Common myeloid progenitor, CD34-positive (primary cell): ENCODE measurements at regions not wholly inside any gene's neighbourhood (a gene's known extent, or its start where the extent isn't known, plus 50 kb on each side); places are given as distances from the start of the nearest gene placed in this dataset.

Experiments used
- CTCF ChIA-PET: fragments of 350-600 bp; sonication (Branson Sonifier 250); formaldehyde crosslinking; loops from one replicate; lab custom pipeline; 2021; ENCODE audit warnings: antibody characterized with exemption; lab: Charles Lee
- POLR2A ChIA-PET: fragments of 350-600 bp; sonication (Branson Sonifier 250); formaldehyde crosslinking; loops from one replicate; lab custom pipeline; 2021; ENCODE audit warnings: antibody characterized with exemption; lab: Charles Lee
- DNase-seq, 3 donors: peaks; one replicate each; pipeline versions ENCODE4 v3.0.0 to v3.0.0-alpha.2; 2013
- H3K27ac ChIP-seq, 2 experiments: 1 replicate in 1 of 2; 2 replicates in 1 of 2; pipeline ENCODE4 v1.7.0; 2013; ENCODE audit warnings: inconsistent platforms in 2 of 2, low read length in 2 of 2, mild to moderate bottlenecking in 2 of 2, low read depth in 1 of 2, moderate library complexity in 1 of 2; ENCODE audit not compliant: severe bottlenecking in 2 of 2, insufficient read depth in 1 of 2, poor library complexity in 1 of 2
- H3K27me3 ChIP-seq, 5 experiments: replicated peaks in 2 of 5; 1 replicate in 3 of 5; 2 replicates in 2 of 5; pipeline versions ENCODE4 v1.6.1 to v1.7.0; 2013; ENCODE audit warnings: low read length in 4 of 5, mild to moderate bottlenecking in 2 of 5, moderate library complexity in 2 of 5, inconsistent platforms in 1 of 5; ENCODE audit not compliant: insufficient read depth in 5 of 5, control insufficient read depth in 4 of 5
- H3K36me3 ChIP-seq, 4 experiments: 1 replicate in 2 of 4; 2 replicates in 2 of 4; pipeline versions ENCODE4 v1.6.1 to v1.7.0; 2013; ENCODE audit warnings: low read length in 3 of 4, control low read depth in 1 of 4, mild to moderate bottlenecking in 1 of 4; ENCODE audit not compliant: control insufficient read depth in 4 of 4, insufficient read depth in 4 of 4
- H3K4me1 ChIP-seq, 4 experiments: 1 replicate in 3 of 4; 2 replicates in 1 of 4; pipeline versions ENCODE4 v1.6.1 to v1.7.1; 2013; ENCODE audit warnings: low read length in 3 of 4, mild to moderate bottlenecking in 3 of 4, control low read depth in 1 of 4, inconsistent platforms in 1 of 4, moderate library complexity in 1 of 4; ENCODE audit not compliant: control insufficient read depth in 4 of 4, insufficient read depth in 4 of 4; ENCODE audit errors: control extremely low read depth in 1 of 4
- H3K4me3 ChIP-seq, 7 experiments: 1 replicate in 4 of 7; 2 replicates in 3 of 7; pipeline versions ENCODE4 v1.5.1 to v1.7.0; 2013; ENCODE audit warnings: mild to moderate bottlenecking in 7 of 7, low read length in 6 of 7, moderate library complexity in 6 of 7, inconsistent platforms in 2 of 7, low read depth in 2 of 7, control low read depth in 1 of 7; ENCODE audit not compliant: insufficient read depth in 4 of 7, control insufficient read depth in 1 of 7; ENCODE audit errors: extremely low read depth in 1 of 7
- H3K9me3 ChIP-seq, 5 experiments: 1 replicate in 4 of 5; 2 replicates in 1 of 5; pipeline versions ENCODE4 v1.6.1 to v1.7.1; 2013; ENCODE audit warnings: low read length in 4 of 5, mild to moderate bottlenecking in 2 of 5, inconsistent platforms in 1 of 5, low read depth in 1 of 5, moderate library complexity in 1 of 5; ENCODE audit not compliant: control insufficient read depth in 4 of 5, insufficient read depth in 2 of 5; ENCODE audit errors: control extremely low read depth in 1 of 5
- WGBS: methylation state at CpG from one replicate; pipeline ENCODE4 v1.1.5; 2013; ENCODE audit not compliant: insufficient coverage; 5-methylcytosine and 5-hydroxymethylcytosine counted together

- Histone ChIP-seq H3K9me3 (no peaks in the 10 kb centered on the region), H3K4me1 (no peaks in the 10 kb centered on the region), H3K36me3 (no peaks in the 10 kb centered on the region), H3K27me3 (no peaks in the 10 kb centered on the region), H3K27ac (no peak overlapping the region), H3K4me3 (no peak overlapping the region)
- no peak for DNase-seq
- WGBS = 100% methylated on average over 1 of the region's 1 CpG
- ChIA-PET CTCF (no interaction called here), POLR2A (no interaction called here)
These were observed 326.8 kb upstream of the SGCD start for GRCh38 chr5:156000115-156000514.

- Histone ChIP-seq H3K4me3 (no peak overlapping the region), H3K27me3 (no peaks in the 10 kb centered on the region), H3K36me3 (no peaks in the 10 kb centered on the region), H3K4me1 (no peaks in the 10 kb centered on the region), H3K9me3 (no peaks in the 10 kb centered on the region), H3K27ac (no peak overlapping the region)
- DNase-seq = no peak
- 97% methylated on average over 6 of the region's 6 CpGs for WGBS
- POLR2A ChIA-PET = no interaction called here
- CTCF ChIA-PET = no interaction called here
These were observed 322.2 kb upstream of the SGCD start for GRCh38 chr5:156004754-156005153.

GRCh38 chr5:156006026-156006647 lies 320.8 kb upstream of the SGCD start:
- no peaks in the 10 kb centered on the region for H3K36me3 ChIP-seq
- no peak overlapping the region for H3K4me3 ChIP-seq
- WGBS = 95% methylated on average over 4 of the region's 6 CpGs
- no peaks in the 10 kb centered on the region for H3K27me3 ChIP-seq
- no peak overlapping the region for H3K27ac ChIP-seq
- POLR2A ChIA-PET = no interaction called here
- DNase-seq = no peak
- no peaks in the 10 kb centered on the region for H3K9me3 ChIP-seq
- CTCF ChIA-PET = no interaction called here
- no peaks in the 10 kb centered on the region for H3K4me1 ChIP-seq

- Histone ChIP-seq H3K36me3 (no peaks in the 10 kb centered on the region), H3K4me1 (no peaks in the 10 kb centered on the region), H3K27ac (no peak overlapping the region), H3K9me3 (no peaks in the 10 kb centered on the region), H3K27me3 (no peaks in the 10 kb centered on the region), H3K4me3 (no peak overlapping the region)
- ChIA-PET CTCF (no interaction called here), POLR2A (no interaction called here)
- DNase-seq = no peak
- WGBS = no CpG with 5 or more reads among the region's 1 CpG
These were observed 318.1 kb upstream of the SGCD start for GRCh38 chr5:156008844-156009243.

GRCh38 chr5:156009583-156009982 lies 317.4 kb upstream of the SGCD start:
- Histone ChIP-seq H3K36me3 (no peaks in the 10 kb centered on the region), H3K9me3 (no peaks in the 10 kb centered on the region), H3K4me3 (no peak overlapping the region), H3K27ac (no peak overlapping the region), H3K4me1 (no peaks in the 10 kb centered on the region), H3K27me3 (no peaks in the 10 kb centered on the region)
- WGBS = 90% methylated on average over 5 of the region's 5 CpGs
- CTCF ChIA-PET = no interaction called here
- no peak for DNase-seq
- POLR2A ChIA-PET = no interaction called here

GRCh38 chr5:156015137-156015536 lies 311.8 kb upstream of the SGCD start:
- Histone ChIP-seq H3K27ac (no peak overlapping the region), H3K9me3 (no peaks in the 10 kb centered on the region), H3K4me1 (no peaks in the 10 kb centered on the region), H3K27me3 (no peaks in the 10 kb centered on the region), H3K4me3 (no peak overlapping the region), H3K36me3 (no peaks in the 10 kb centered on the region)
- ChIA-PET POLR2A (no interaction called here), CTCF (no interaction called here)
- no peak for DNase-seq
- WGBS = no CpG with 5 or more reads among the region's 1 CpG

GRCh38 chr5:156019130-156019529 lies 307.8 kb upstream of the SGCD start:
- WGBS = 100% methylated on average over 1 of the region's 2 CpGs
- POLR2A ChIA-PET = no interaction called here
- CTCF ChIA-PET = no interaction called here

More at GRCh38 chr5:156019130-156019529, 307.8 kb upstream of the SGCD start:
- Histone ChIP-seq H3K4me1 (no peaks in the 10 kb centered on the region), H3K9me3 (no peaks in the 10 kb centered on the region), H3K27me3 (no peaks in the 10 kb centered on the region), H3K4me3 (no peak overlapping the region), H3K27ac (no peak overlapping the region), H3K36me3 (no peaks in the 10 kb centered on the region)
- no peak for DNase-seq
